Stimulated activated CD4-positive, alpha-beta T cell treated with anti-CD3 and anti-CD28 coated beads, Interleukin-4, amount 100 ng/mL, for 24 hours (primary cell): ENCODE measurements at regions not wholly inside any gene's neighbourhood (a gene's known extent, or its start where the extent isn't known, plus 50 kb on each side); places are given as distances from the start of the nearest gene placed in this dataset.

Experiments used
- DNase-seq: peaks from one replicate; pipeline ENCODE4 v3.0.0-alpha.2; 2020

- DNase-seq, result no peak
Observed at GRCh38 chr1:199723250-199723956, 304.1 kb upstream of the NR5A2 start.

- DNase-seq, result no peak
Observed at GRCh38 chr1:199724049-199724448, 303.5 kb upstream of the NR5A2 start.

GRCh38 chr1:199725002-199725565, 302.4 kb upstream of the NR5A2 start:
- no peak for DNase-seq

- no peak for DNase-seq
Observed at GRCh38 chr1:199727682-199728081, 299.8 kb upstream of the NR5A2 start.

GRCh38 chr1:199728345-199728744, 299.2 kb upstream of the NR5A2 start:
- no peak for DNase-seq

GRCh38 chr1:199733125-199733524, 294.4 kb upstream of the NR5A2 start:
- no peak for DNase-seq

GRCh38 chr1:199734186-199734585, 293.3 kb upstream of the NR5A2 start:
- DNase-seq, result no peak

- DNase-seq, result no peak
Observed at GRCh38 chr1:199735660-199736059, 291.9 kb upstream of the NR5A2 start.

- DNase-seq, result no peak
Observed at GRCh38 chr1:199736646-199737045, 290.9 kb upstream of the NR5A2 start.

- DNase-seq, result no peak
Observed at GRCh38 chr1:199741586-199741985, 285.9 kb upstream of the NR5A2 start.

GRCh38 chr1:199742547-199742946, 285.0 kb upstream of the NR5A2 start:
- DNase-seq, result no peak

GRCh38 chr1:199743227-199743626, 284.3 kb upstream of the NR5A2 start:
- no peak for DNase-seq

GRCh38 chr1:199746666-199747384, 280.7 kb upstream of the NR5A2 start:
- DNase-seq, result no peak

- no peak for DNase-seq
Observed at GRCh38 chr1:199747984-199748383, 279.5 kb upstream of the NR5A2 start.

GRCh38 chr1:199751506-199751905, 276.0 kb upstream of the NR5A2 start:
- no peak for DNase-seq

GRCh38 chr1:199751962-199752687, 275.4 kb upstream of the NR5A2 start:
- DNase-seq, result no peak

- no peak for DNase-seq
Observed at GRCh38 chr1:199752688-199753027, 274.9 kb upstream of the NR5A2 start.

GRCh38 chr1:199753513-199753912, 274.0 kb upstream of the NR5A2 start:
- no peak for DNase-seq

- no peak for DNase-seq
Observed at GRCh38 chr1:199756066-199756465, 271.4 kb upstream of the NR5A2 start.

- no peak for DNase-seq
Observed at GRCh38 chr1:199758626-199759255, 268.8 kb upstream of the NR5A2 start.

GRCh38 chr1:199759268-199759730, 268.2 kb upstream of the NR5A2 start:
- DNase-seq, result no peak

GRCh38 chr1:199762572-199762971, 264.9 kb upstream of the NR5A2 start:
- no peak for DNase-seq

GRCh38 chr1:199766218-199766792, 261.2 kb upstream of the NR5A2 start:
- DNase-seq, result no peak
